ENCODE measurements at regions not wholly inside any gene's neighbourhood (a gene's known extent, or its start where the extent isn't known, plus 50 kb on each side); places are given as distances from the start of the nearest gene placed in this dataset.
"Not testable (repeated sequence)": the region's sequence is repeated elsewhere in the genome, so short reads cannot be mapped to it uniquely, and the experiment has no call there.

GRCh38 chr4:19286924-19287323, 964.8 kb upstream of the SLIT2 start:
- no peak for DNase-seq

- DNase-seq = no peak
Observed at GRCh38 chr4:19285146-19285545, 966.6 kb upstream of the SLIT2 start.

- no peak for DNase-seq
Observed at GRCh38 chr4:19278665-19279064, 973.0 kb upstream of the SLIT2 start.

GRCh38 chr4:19266566-19266965, 985.1 kb upstream of the SLIT2 start:
- DNase-seq = no peak

- no peak for DNase-seq
Observed at GRCh38 chr4:19262467-19262866, 989.2 kb upstream of the SLIT2 start.

- DNase-seq = no peak
Observed at GRCh38 chr4:19260346-19260745, 991.4 kb upstream of the SLIT2 start.

- no peak for DNase-seq
Observed at GRCh38 chr4:19259920-19260319, 991.8 kb upstream of the SLIT2 start.

- DNase-seq = no peak
Observed at GRCh38 chr4:19256823-19257222, 994.9 kb upstream of the SLIT2 start.

- DNase-seq = no peak
Observed at GRCh38 chr4:19254486-19254885, 997.2 kb upstream of the SLIT2 start.

- no peak for DNase-seq
Observed at GRCh38 chr4:19248023-19248422, 1003.7 kb upstream of the SLIT2 start.

- no peak for DNase-seq
Observed at GRCh38 chr4:19241895-19242294, 1009.8 kb upstream of the SLIT2 start.

GRCh38 chr4:19239565-19239964, 1012.1 kb upstream of the SLIT2 start:
- no peak for DNase-seq

- DNase-seq = no peak
Observed at GRCh38 chr4:19236473-19236872, 1015.2 kb upstream of the SLIT2 start.

GRCh38 chr4:19230906-19231545, 1020.7 kb upstream of the SLIT2 start:
- no peak for DNase-seq

GRCh38 chr4:19227701-19228100, 1024.0 kb upstream of the SLIT2 start:
- DNase-seq = no peak

GRCh38 chr4:19224820-19225219, 1026.9 kb upstream of the SLIT2 start:
- DNase-seq = no peak

- DNase-seq = no peak
Observed at GRCh38 chr4:19216476-19216875, 1035.2 kb upstream of the SLIT2 start.

GRCh38 chr4:19214591-19215186, 1037.0 kb upstream of the SLIT2 start:
- no peak for DNase-seq

- no peak for DNase-seq
Observed at GRCh38 chr4:19213388-19213787, 1038.3 kb upstream of the SLIT2 start.

GRCh38 chr4:19205853-19206252, 1045.9 kb upstream of the SLIT2 start:
- no peak for DNase-seq

- DNase-seq = not testable (repeated sequence)
Observed at GRCh38 chr4:19197838-19198237, 1053.9 kb upstream of the SLIT2 start.

- DNase-seq = no peak
Observed at GRCh38 chr4:19195696-19196095, 1056.0 kb upstream of the SLIT2 start.

GRCh38 chr4:19194672-19195071, 1057.0 kb upstream of the SLIT2 start:
- DNase-seq = no peak

GRCh38 chr4:19193274-19193981, 1058.3 kb upstream of the SLIT2 start:
- DNase-seq = no peak

Measured in activated T-cell treated with anti-CD3 and anti-CD28 coated beads, Interleukin-2, amount 50 U/mL, for 48 hours (primary cell).